ENCODE measurements at regions not wholly inside any gene's neighbourhood (a gene's known extent, or its start where the extent isn't known, plus 50 kb on each side); places are given as distances from the start of the nearest gene placed in this dataset.

- Histone ChIP-seq H3K9ac (no peak overlapping the region), H3K79me2 (ENCODE audit: low read depth) (no peaks in the 10 kb centered on the region), H3K4me3 (no peak overlapping the region), H3F3A (ENCODE audit: low read depth) (peaks cover 13% of the 10 kb centered on the region), H3K36me3 (no peaks in the 10 kb centered on the region), H3K27me3 (no peaks in the 10 kb centered on the region), H3K4me1 (no peaks in the 10 kb centered on the region), H3K9me3 (ENCODE audit: low read depth) (no peaks in the 10 kb centered on the region), H3K4me2 (no peak overlapping the region), H4K20me1 (ENCODE audit: low read depth) (no peaks in the 10 kb centered on the region), H3K27ac (no peak overlapping the region), H2AFZ (replicated peaks) (no peak overlapping the region)
- Mint-ChIP-seq H3K27me3 (ENCODE audit: insufficient read depth, low read depth) (peaks cover 4% of the 10 kb centered on the region), H3K9me3 (no peaks in the 10 kb centered on the region), H3K4me1 (no peaks in the 10 kb centered on the region), H3K36me3 (no peaks in the 10 kb centered on the region), H3K27ac (no peak overlapping the region), H3K4me3 (no peak overlapping the region)
- no peak for DNase-seq (ENCODE audit: low spot score)
- no peak for TF ChIP-seq CTCF (IDR thresholded peaks at IDR 0.05)
Measured at GRCh38 chr16:86320237-86320595, 190.1 kb upstream of the FOXF1 start.

GRCh38 chr16:86321491-86321890 lies 188.8 kb upstream of the FOXF1 start:
- Histone ChIP-seq H3K4me3 (no peak overlapping the region), H3K27ac (no peak overlapping the region), H3K36me3 (no peaks in the 10 kb centered on the region), H3K9me3 (ENCODE audit: low read depth) (no peaks in the 10 kb centered on the region), H3K4me2 (no peak overlapping the region), H3K27me3 (no peaks in the 10 kb centered on the region), H3K4me1 (no peaks in the 10 kb centered on the region), H3K79me2 (ENCODE audit: low read depth) (no peaks in the 10 kb centered on the region), H3K9ac (no peak overlapping the region), H3F3A (ENCODE audit: low read depth) (peaks cover 13% of the 10 kb centered on the region), H4K20me1 (ENCODE audit: low read depth) (no peaks in the 10 kb centered on the region), H2AFZ (replicated peaks) (no peak overlapping the region)
- Mint-ChIP-seq H3K9me3 (no peaks in the 10 kb centered on the region), H3K27ac (no peak overlapping the region), H3K4me3 (no peak overlapping the region), H3K4me1 (no peaks in the 10 kb centered on the region), H3K27me3 (ENCODE audit: insufficient read depth, low read depth) (peaks cover 6% of the 10 kb centered on the region), H3K36me3 (no peaks in the 10 kb centered on the region)
- no peak for DNase-seq (ENCODE audit: low spot score)
- TF ChIP-seq EZH2phosphoT487 (IDR thresholded peaks at IDR 0.05) (no peak), CTCF (IDR thresholded peaks at IDR 0.05) (no peak), EZH2 (IDR thresholded peaks at IDR 0.05) (no peak)

- Histone ChIP-seq H4K20me1 (ENCODE audit: low read depth) (no peaks in the 10 kb centered on the region), H3K9ac (no peak overlapping the region), H3K9me3 (ENCODE audit: low read depth) (no peaks in the 10 kb centered on the region), H3K4me2 (no peak overlapping the region), H3K27ac (no peak overlapping the region), H3K4me1 (no peaks in the 10 kb centered on the region), H3K4me3 (no peak overlapping the region), H3K79me2 (ENCODE audit: low read depth) (no peaks in the 10 kb centered on the region), H3K36me3 (no peaks in the 10 kb centered on the region), H2AFZ (replicated peaks) (no peak overlapping the region), H3F3A (ENCODE audit: low read depth) (peaks cover 13% of the 10 kb centered on the region), H3K27me3 (no peaks in the 10 kb centered on the region)
- peaks cover 8% of the 10 kb centered on the region for H3K27me3 Mint-ChIP-seq (ENCODE audit: insufficient read depth, low read depth)
- no peaks in the 10 kb centered on the region for H3K36me3 Mint-ChIP-seq
- no peaks in the 10 kb centered on the region for H3K9me3 Mint-ChIP-seq
- H3K4me1 Mint-ChIP-seq, result no peaks in the 10 kb centered on the region
- no peak for DNase-seq (ENCODE audit: low spot score)
- H3K4me3 Mint-ChIP-seq, result no peak overlapping the region
- H3K27ac Mint-ChIP-seq, result no peak overlapping the region
- TF ChIP-seq EZH2 (IDR thresholded peaks at IDR 0.05) (no peak), CTCF (IDR thresholded peaks at IDR 0.05) (no peak), EZH2phosphoT487 (IDR thresholded peaks at IDR 0.05) (no peak)
Measured at GRCh38 chr16:86322283-86322682, 188.0 kb upstream of the FOXF1 start.

GRCh38 chr16:86322806-86323205 lies 187.5 kb upstream of the FOXF1 start:
- Mint-ChIP-seq H3K4me3 (no peak overlapping the region), H3K4me1 (no peaks in the 10 kb centered on the region), H3K27me3 (ENCODE audit: insufficient read depth, low read depth) (peaks cover 8% of the 10 kb centered on the region), H3K9me3 (no peaks in the 10 kb centered on the region), H3K27ac (no peak overlapping the region), H3K36me3 (no peaks in the 10 kb centered on the region)
- no peak for DNase-seq (ENCODE audit: low spot score)
- Histone ChIP-seq H3K36me3 (no peaks in the 10 kb centered on the region), H3K27ac (no peak overlapping the region), H2AFZ (replicated peaks) (no peak overlapping the region), H3K4me3 (no peak overlapping the region), H3K79me2 (ENCODE audit: low read depth) (no peaks in the 10 kb centered on the region), H3F3A (ENCODE audit: low read depth) (peaks cover 13% of the 10 kb centered on the region), H3K9me3 (ENCODE audit: low read depth) (no peaks in the 10 kb centered on the region), H4K20me1 (ENCODE audit: low read depth) (no peaks in the 10 kb centered on the region), H3K27me3 (no peaks in the 10 kb centered on the region), H3K4me2 (no peak overlapping the region), H3K4me1 (no peaks in the 10 kb centered on the region), H3K9ac (no peak overlapping the region)
- TF ChIP-seq CTCF (IDR thresholded peaks at IDR 0.05), result no peak
- TF ChIP-seq EZH2 (IDR thresholded peaks at IDR 0.05), result no peak
- no peak for TF ChIP-seq EZH2phosphoT487 (IDR thresholded peaks at IDR 0.05)

Measured in neural progenitor cell (in vitro differentiated cells).